ENCODE measurements at regions not wholly inside any gene's neighbourhood (a gene's known extent, or its start where the extent isn't known, plus 50 kb on each side); places are given as distances from the start of the nearest gene placed in this dataset.

GRCh38 chr3:30458376-30459171, 147.8 kb upstream of the TGFBR2 start:
- TF ChIP-seq POLR2AphosphoS5 (IDR thresholded peaks at IDR 0.05; ENCODE audit: borderline replicate concordance, low read depth, low read length) = no peak
- no peak for TF ChIP-seq EZH2 (IDR thresholded peaks at IDR 0.05)
